Left ventricle myocardium inferior (tissue), 1 donor: ENCODE measurements at regions not wholly inside any gene's neighbourhood (a gene's known extent, or its start where the extent isn't known, plus 50 kb on each side); places are given as distances from the start of the nearest gene placed in this dataset.

ENCODE experiments used
- DNase-seq: peaks from one replicate; pipeline ENCODE4 v3.0.0-alpha.2; 2020
- H3K27ac ChIP-seq: fragments of 200-600 bp; replicated peaks from 2 replicates; pipeline ENCODE4 v1.8.0; 2021
- H3K27me3 ChIP-seq: fragments of 200-600 bp; 2 replicates; pipeline ENCODE4 v1.8.0; 2021; ENCODE audit warnings: low read depth
- H3K36me3 ChIP-seq: fragments of 200-600 bp; 2 replicates; pipeline ENCODE4 v1.8.0; 2021
- H3K4me1 ChIP-seq: fragments of 200-600 bp; 2 replicates; pipeline ENCODE4 v1.8.0; 2021
- H3K4me3 ChIP-seq: fragments of 200-600 bp; 2 replicates; pipeline ENCODE4 v1.8.0; 2021; ENCODE audit warnings: mild to moderate bottlenecking, moderate library complexity
- H3K9me3 ChIP-seq: fragments of 200-600 bp; replicated peaks from 2 replicates; pipeline ENCODE4 v1.8.0; 2021
- intact Hi-C: fragments of 100-400 bp; cut with micrococcal nuclease; formaldehyde crosslinking; loops from one replicate; pipeline ENCODE4 v1.11.0; 2022
- TF ChIP-seq, protein P1 (sequence below): fragments of 200-600 bp; IDR thresholded peaks from 2 replicates; pipeline ENCODE4 v1.8.0; 2021; ENCODE audit warnings: antibody characterized with exemption, mild to moderate bottlenecking, borderline replicate concordance
- donor health status: DM: no; HTN: yes; CAD: no; lungs with severe emphysema.

DNA sequence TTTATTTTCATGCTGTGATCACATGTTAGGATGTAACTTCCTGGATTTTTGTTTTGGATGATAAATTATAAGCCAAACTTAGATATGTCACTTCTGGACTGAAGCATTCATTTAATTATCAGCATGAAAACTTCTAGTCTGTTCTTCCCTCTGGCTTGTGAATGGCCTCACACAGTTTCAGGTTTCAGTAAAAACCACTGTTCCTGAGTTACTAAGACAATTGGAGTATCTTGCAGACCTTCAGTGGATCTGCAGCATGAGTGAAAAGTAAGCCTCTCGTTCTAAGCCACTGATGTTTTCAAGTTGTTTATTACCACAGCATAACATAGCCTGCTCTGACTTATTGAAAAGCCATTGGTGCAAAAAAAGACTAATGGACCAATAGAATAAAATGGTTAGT, 55.3 kb upstream of the RGS21 start:
- Histone ChIP-seq H3K27ac (no peak overlapping the region), H3K4me3 (no peak overlapping the region), H3K9me3 (no peaks in the 10 kb centered on the region), H3K36me3 (no peaks in the 10 kb centered on the region), H3K27me3 (no peaks in the 10 kb centered on the region), H3K4me1 (no peaks in the 10 kb centered on the region)
- DNase-seq = no peak
- TF ChIP-seq, protein P1, sequence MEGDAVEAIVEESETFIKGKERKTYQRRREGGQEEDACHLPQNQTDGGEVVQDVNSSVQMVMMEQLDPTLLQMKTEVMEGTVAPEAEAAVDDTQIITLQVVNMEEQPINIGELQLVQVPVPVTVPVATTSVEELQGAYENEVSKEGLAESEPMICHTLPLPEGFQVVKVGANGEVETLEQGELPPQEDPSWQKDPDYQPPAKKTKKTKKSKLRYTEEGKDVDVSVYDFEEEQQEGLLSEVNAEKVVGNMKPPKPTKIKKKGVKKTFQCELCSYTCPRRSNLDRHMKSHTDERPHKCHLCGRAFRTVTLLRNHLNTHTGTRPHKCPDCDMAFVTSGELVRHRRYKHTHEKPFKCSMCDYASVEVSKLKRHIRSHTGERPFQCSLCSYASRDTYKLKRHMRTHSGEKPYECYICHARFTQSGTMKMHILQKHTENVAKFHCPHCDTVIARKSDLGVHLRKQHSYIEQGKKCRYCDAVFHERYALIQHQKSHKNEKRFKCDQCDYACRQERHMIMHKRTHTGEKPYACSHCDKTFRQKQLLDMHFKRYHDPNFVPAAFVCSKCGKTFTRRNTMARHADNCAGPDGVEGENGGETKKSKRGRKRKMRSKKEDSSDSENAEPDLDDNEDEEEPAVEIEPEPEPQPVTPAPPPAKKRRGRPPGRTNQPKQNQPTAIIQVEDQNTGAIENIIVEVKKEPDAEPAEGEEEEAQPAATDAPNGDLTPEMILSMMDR = no peak
- intact Hi-C loops = no loop called here

GRCh38 chr1:192263436-192263835, 53.4 kb upstream of the RGS21 start:
- no peak for DNase-seq
- H3K27ac ChIP-seq = no peak overlapping the region
- no peaks in the 10 kb centered on the region for H3K9me3 ChIP-seq
- H3K27me3 ChIP-seq = no peaks in the 10 kb centered on the region
- TF ChIP-seq, protein P1 = no peak
- no peaks in the 10 kb centered on the region for H3K4me1 ChIP-seq
- H3K36me3 ChIP-seq = no peaks in the 10 kb centered on the region
- intact Hi-C loops = no loop called here
- no peak overlapping the region for H3K4me3 ChIP-seq

GRCh38 chr1:192265516-192266173, 51.1 kb upstream of the RGS21 start:
- no peaks in the 10 kb centered on the region for H3K36me3 ChIP-seq
- no peak overlapping the region for H3K27ac ChIP-seq
- intact Hi-C loops = no loop called here
- H3K27me3 ChIP-seq = no peaks in the 10 kb centered on the region
- TF ChIP-seq, protein P1 = no peak
- no peak for DNase-seq
- H3K4me1 ChIP-seq = no peaks in the 10 kb centered on the region
- no peaks in the 10 kb centered on the region for H3K9me3 ChIP-seq
- H3K4me3 ChIP-seq = no peak overlapping the region

DNA sequence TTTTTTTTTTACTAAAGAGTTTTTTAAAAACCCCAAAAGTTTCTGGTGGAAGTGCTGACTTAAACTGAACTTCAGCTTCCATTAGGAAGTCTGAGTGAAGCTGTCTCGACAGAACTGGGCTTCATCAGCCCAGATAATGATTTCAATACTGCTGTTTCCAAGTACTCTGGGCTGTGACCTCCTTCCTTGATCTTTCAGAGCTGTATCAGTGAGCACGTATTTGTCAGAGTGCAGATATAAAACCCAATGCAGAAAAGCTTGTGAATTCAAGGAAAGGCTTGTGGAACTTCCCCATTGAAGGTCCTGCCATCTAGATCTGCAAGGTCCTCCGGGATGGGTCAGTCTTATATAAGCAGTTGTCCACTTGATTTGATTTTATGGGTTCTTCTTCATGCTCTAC, 50.1 kb upstream of the RGS21 start:
- no peaks in the 10 kb centered on the region for H3K9me3 ChIP-seq
- intact Hi-C loops = no loop called here
- no peak for DNase-seq
- no peak overlapping the region for H3K27ac ChIP-seq
- H3K4me3 ChIP-seq = no peak overlapping the region
- TF ChIP-seq, protein P1 = no peak
- no peaks in the 10 kb centered on the region for H3K27me3 ChIP-seq
- no peaks in the 10 kb centered on the region for H3K4me1 ChIP-seq
- H3K36me3 ChIP-seq = no peaks in the 10 kb centered on the region
